Endodermal cell (in vitro differentiated cells): ENCODE measurements at regions not wholly inside any gene's neighbourhood (a gene's known extent, or its start where the extent isn't known, plus 50 kb on each side); places are given as distances from the start of the nearest gene placed in this dataset.

Experiments used
- DNase-seq: peaks from one replicate; pipeline ENCODE4 v3.0.0-alpha.2; 2017
- H3K27ac ChIP-seq: 2 replicates; pipeline ENCODE4 v1.5.1; 2013; ENCODE audit warnings: mild to moderate bottlenecking, low read depth, low read length, moderate library complexity
- H3K27me3 ChIP-seq: 2 replicates; pipeline ENCODE4 v1.6.1; 2013; ENCODE audit warnings: mild to moderate bottlenecking, low read length, moderate library complexity; ENCODE audit not compliant: insufficient read depth, control insufficient read depth, poor library complexity, severe bottlenecking
- H3K36me3 ChIP-seq: 2 replicates; pipeline ENCODE4 v1.7.0; 2013; ENCODE audit warnings: mild to moderate bottlenecking, low read length, moderate library complexity; ENCODE audit not compliant: control insufficient read depth, insufficient read depth
- H3K4me1 ChIP-seq: one replicate; pipeline ENCODE4 v1.7.0; 2013; ENCODE audit warnings: low read length; ENCODE audit not compliant: control insufficient read depth, insufficient read depth
- H3K4me3 ChIP-seq: 2 replicates; pipeline ENCODE4 v1.5.1; 2013; ENCODE audit warnings: mild to moderate bottlenecking, low read length, moderate library complexity
- H3K9ac ChIP-seq: 2 replicates; pipeline ENCODE4 v1.6.1; 2013; ENCODE audit warnings: mild to moderate bottlenecking, low read length, moderate library complexity; ENCODE audit not compliant: poor library complexity, severe bottlenecking; ENCODE audit errors: extremely low read depth
- H3K9me3 ChIP-seq: 2 replicates; pipeline ENCODE4 v1.6.1; 2013; ENCODE audit warnings: mild to moderate bottlenecking, low read length, moderate library complexity; ENCODE audit not compliant: control insufficient read depth
- H3K27ac Mint-ChIP-seq: 2 replicates; pipeline ENCODE4 v1.8.0; 2020; ENCODE audit warnings: mixed read lengths
- H3K27me3 Mint-ChIP-seq: 2 replicates; pipeline ENCODE4 v1.8.0; 2021; ENCODE audit warnings: mild to moderate bottlenecking, mixed read lengths; ENCODE audit not compliant: insufficient read depth
- H3K36me3 Mint-ChIP-seq: 2 replicates; pipeline ENCODE4 v1.8.0; 2020; ENCODE audit warnings: low read depth, mixed read lengths
- H3K4me1 Mint-ChIP-seq: 2 replicates; pipeline ENCODE4 v1.8.0; 2020; ENCODE audit warnings: mixed read lengths
- H3K4me3 Mint-ChIP-seq: 2 replicates; pipeline ENCODE4 v1.8.0; 2020; ENCODE audit warnings: mild to moderate bottlenecking, moderate library complexity, mixed read lengths
- H3K9me3 Mint-ChIP-seq: 2 replicates; pipeline ENCODE4 v1.8.0; 2020; ENCODE audit warnings: mild to moderate bottlenecking, mixed read lengths
- WGBS, 2 experiments: methylation state at CpG; one replicate each; pipeline versions ENCODE4 v1.1.5 to v1.1.7; 2013; ENCODE audit warnings: missing lambda C conversion rate in 2 of 2, mixed read lengths in 1 of 2; ENCODE audit not compliant: insufficient coverage in 1 of 2, insufficient read length in 1 of 2; 5-methylcytosine and 5-hydroxymethylcytosine counted together
- TF ChIP-seq, protein P1 (sequence below): fragments of 200-600 bp; sonication (generic); conservative IDR thresholded peaks from 2 replicates; pipeline ENCODE4 v1.5.0; 2021; ENCODE audit warnings: antibody characterized with exemption, mild to moderate bottlenecking

DNA sequence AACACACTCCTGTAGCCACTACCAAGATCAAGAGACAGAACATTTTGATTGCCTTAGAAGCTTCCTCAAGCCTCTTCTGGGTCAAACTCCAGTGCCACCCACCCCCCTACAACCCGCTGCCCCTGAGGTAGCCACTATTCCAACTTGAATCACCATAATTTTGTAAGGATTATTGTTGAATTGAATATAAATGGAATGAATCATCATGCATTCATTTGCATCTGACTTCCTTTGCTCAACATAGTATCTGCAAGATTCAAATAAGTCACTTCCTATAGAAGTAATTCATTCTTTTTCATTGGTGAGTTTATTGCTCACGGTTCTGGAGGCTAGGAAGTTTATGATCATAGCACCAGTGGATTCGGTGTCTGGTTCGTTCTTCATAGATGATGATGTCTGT, 364.2 kb downstream of the SLITRK2 start:
- Mint-ChIP-seq H3K36me3 (no peaks in the 10 kb centered on the region), H3K27ac (no peak overlapping the region), H3K27me3 (no peaks in the 10 kb centered on the region), H3K9me3 (peaks cover 64% of the 10 kb centered on the region), H3K4me1 (no peaks in the 10 kb centered on the region), H3K4me3 (no peak overlapping the region)
- Histone ChIP-seq H3K27ac (no peak overlapping the region), H3K27me3 (no peaks in the 10 kb centered on the region), H3K4me1 (no peaks in the 10 kb centered on the region), H3K9ac (no peak overlapping the region), H3K4me3 (no peak overlapping the region), H3K9me3 (peaks cover 15% of the 10 kb centered on the region), H3K36me3 (no peaks in the 10 kb centered on the region)
- TF ChIP-seq, protein P1, sequence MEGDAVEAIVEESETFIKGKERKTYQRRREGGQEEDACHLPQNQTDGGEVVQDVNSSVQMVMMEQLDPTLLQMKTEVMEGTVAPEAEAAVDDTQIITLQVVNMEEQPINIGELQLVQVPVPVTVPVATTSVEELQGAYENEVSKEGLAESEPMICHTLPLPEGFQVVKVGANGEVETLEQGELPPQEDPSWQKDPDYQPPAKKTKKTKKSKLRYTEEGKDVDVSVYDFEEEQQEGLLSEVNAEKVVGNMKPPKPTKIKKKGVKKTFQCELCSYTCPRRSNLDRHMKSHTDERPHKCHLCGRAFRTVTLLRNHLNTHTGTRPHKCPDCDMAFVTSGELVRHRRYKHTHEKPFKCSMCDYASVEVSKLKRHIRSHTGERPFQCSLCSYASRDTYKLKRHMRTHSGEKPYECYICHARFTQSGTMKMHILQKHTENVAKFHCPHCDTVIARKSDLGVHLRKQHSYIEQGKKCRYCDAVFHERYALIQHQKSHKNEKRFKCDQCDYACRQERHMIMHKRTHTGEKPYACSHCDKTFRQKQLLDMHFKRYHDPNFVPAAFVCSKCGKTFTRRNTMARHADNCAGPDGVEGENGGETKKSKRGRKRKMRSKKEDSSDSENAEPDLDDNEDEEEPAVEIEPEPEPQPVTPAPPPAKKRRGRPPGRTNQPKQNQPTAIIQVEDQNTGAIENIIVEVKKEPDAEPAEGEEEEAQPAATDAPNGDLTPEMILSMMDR, result no peak
- 78% methylated on average over 3 of the region's 4 CpGs; no CpG with 5 or more reads in 1 of the 2 experiments for WGBS, 2 experiments
- no peak for DNase-seq

DNA sequence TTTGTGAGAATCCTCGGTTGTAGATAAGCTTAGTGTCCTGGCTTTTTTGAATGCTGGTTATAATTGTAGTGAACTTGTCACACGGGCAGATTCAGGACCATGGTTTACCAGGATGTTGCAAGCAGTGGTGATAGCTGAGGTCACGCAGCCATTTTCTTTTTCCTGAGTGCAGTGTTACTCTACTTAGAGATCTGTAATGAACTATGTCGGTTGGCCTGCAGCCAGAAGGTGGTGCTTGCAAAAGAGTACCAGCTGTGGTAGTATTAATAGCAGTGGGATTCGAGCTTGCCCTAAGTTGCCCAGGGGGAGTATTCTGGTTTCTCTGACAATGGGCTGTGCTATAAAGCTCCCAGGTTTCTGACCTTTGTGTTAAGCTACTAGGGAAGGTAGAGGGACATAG, 368.9 kb downstream of the SLITRK2 start:
- H3K4me3 Mint-ChIP-seq, result no peak overlapping the region
- WGBS, 2 experiments, result 83 to 84% methylated on average over 1 to 5 of the region's 5 CpGs
- Histone ChIP-seq H3K4me1 (no peaks in the 10 kb centered on the region), H3K27ac (no peak overlapping the region), H3K4me3 (no peak overlapping the region), H3K36me3 (no peaks in the 10 kb centered on the region), H3K9ac (no peak overlapping the region), H3K9me3 (peaks cover 46% of the 10 kb centered on the region), H3K27me3 (no peaks in the 10 kb centered on the region)
- DNase-seq, result no peak
- H3K27me3 Mint-ChIP-seq, result no peaks in the 10 kb centered on the region
- H3K36me3 Mint-ChIP-seq, result no peaks in the 10 kb centered on the region
- no peaks in the 10 kb centered on the region for H3K4me1 Mint-ChIP-seq
- H3K27ac Mint-ChIP-seq, result no peak overlapping the region
- peaks cover 72% of the 10 kb centered on the region for H3K9me3 Mint-ChIP-seq
- TF ChIP-seq, protein P1, result no peak

DNA sequence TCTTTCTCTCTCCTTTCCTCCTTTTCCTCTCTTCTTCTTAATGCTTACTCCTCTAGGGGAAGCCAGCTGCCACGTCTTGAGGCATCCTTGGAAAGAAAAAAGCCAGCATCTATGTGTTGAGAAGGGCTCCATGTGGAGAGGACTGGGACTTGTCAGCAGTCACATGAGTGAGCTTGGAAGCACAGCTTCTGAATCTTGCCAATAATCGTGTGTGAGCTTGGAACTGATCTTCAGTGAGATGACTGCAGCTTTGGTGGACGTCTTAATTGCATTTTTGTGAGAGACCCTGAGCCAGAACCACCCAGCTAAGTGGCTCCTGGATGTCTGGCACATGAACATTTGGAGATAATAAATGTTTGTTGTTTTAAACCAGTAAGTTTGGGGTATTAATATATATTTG, 371.7 kb downstream of the SLITRK2 start:
- no peak overlapping the region for H3K4me3 ChIP-seq
- TF ChIP-seq, protein P1, result no peak
- H3K27ac Mint-ChIP-seq, result no peak overlapping the region
- H3K9me3 Mint-ChIP-seq, result peaks cover 56% of the 10 kb centered on the region
- H3K4me1 ChIP-seq, result no peaks in the 10 kb centered on the region
- no peak for DNase-seq
- H3K27ac ChIP-seq, result no peak overlapping the region
- H3K36me3 Mint-ChIP-seq, result no peaks in the 10 kb centered on the region
- H3K9ac ChIP-seq, result no peak overlapping the region
- peaks cover 33% of the 10 kb centered on the region for H3K9me3 ChIP-seq
- no peaks in the 10 kb centered on the region for H3K27me3 ChIP-seq
- H3K4me1 Mint-ChIP-seq, result no peaks in the 10 kb centered on the region
- no peaks in the 10 kb centered on the region for H3K36me3 ChIP-seq
- WGBS, 2 experiments, result 24% methylated on average over 3 of the region's 3 CpGs; no CpG with 5 or more reads in 1 of the 2 experiments
- H3K27me3 Mint-ChIP-seq, result no peaks in the 10 kb centered on the region
- no peak overlapping the region for H3K4me3 Mint-ChIP-seq
